SH-SY5Y (cell line): ENCODE measurements at regions not wholly inside any gene's neighbourhood (a gene's known extent, or its start where the extent isn't known, plus 50 kb on each side); places are given as distances from the start of the nearest gene placed in this dataset.

Experiments
- GATA2 ChIP-seq: IDR thresholded peaks from 2 replicates; pipeline ENCODE4 v1.6.1; 2011; ENCODE audit warnings: mild to moderate bottlenecking, low read depth, low read length
- GATA3 ChIP-seq: IDR thresholded peaks from 2 replicates; pipeline ENCODE4 v1.6.1; 2011; ENCODE audit warnings: low read depth, mild to moderate bottlenecking, low read length, moderate library complexity

DNA sequence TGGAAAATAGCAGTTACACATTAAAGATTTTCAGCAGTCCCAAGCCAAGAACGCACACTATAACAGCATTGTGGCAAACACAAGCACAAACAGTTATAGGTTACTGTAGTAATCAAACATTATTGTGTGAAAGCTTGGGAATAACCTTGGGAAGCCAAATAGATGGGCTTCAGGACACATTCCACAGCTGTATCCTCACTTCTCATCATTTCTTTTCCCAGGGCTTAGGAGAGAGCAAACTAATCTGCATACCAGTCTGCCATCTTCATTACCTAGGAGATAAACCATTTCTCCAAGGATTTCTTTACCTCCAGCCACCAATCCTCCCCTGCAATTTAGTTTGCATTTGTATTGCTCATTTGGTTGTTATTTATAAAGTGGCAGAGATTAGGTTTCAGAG is 352.4 kb downstream of the SH2D4B start:
- no peak for TF ChIP-seq GATA2
- no peak for TF ChIP-seq GATA3
